Left colon (tissue), 2 donors: ENCODE measurements at regions not wholly inside any gene's neighbourhood (a gene's known extent, or its start where the extent isn't known, plus 50 kb on each side); places are given as distances from the start of the nearest gene placed in this dataset.

Experiments
- ATAC-seq: fragments of 200-7000 bp; cut with Tn5 transposase; one replicate; pipeline ENCODE4 v1.9.1; 2020; ENCODE audit warnings: mild to moderate bottlenecking, moderate library complexity
- DNase-seq, 2 donors: peaks; one replicate each; pipeline ENCODE4 v3.0.0-alpha.2; 2020
- intact Hi-C, 2 donors: fragments of 100-400 bp; cut with DNase I in 1 of 2; cut with micrococcal nuclease in 1 of 2; formaldehyde crosslinking; loops; one replicate each; pipeline versions ENCODE4 v1.11.2 to v1.14.0; 2022; cut with DNase I, micrococcal nuclease
- donor health status: DM: no; HTN: no; CAD: no.
- donor health status: DM: yes; HTN: yes; CAD: no.

- intact Hi-C loops: no loop called here
- no peak for ATAC-seq
- DNase-seq: no peak
These were observed 1454.8 kb upstream of the SPRY2 start for GRCh38 chr13:81795710-81796109.

GRCh38 chr13:81791641-81792040 lies 1450.7 kb upstream of the SPRY2 start:
- DNase-seq: no peak

GRCh38 chr13:81781471-81781870 lies 1440.5 kb upstream of the SPRY2 start:
- intact Hi-C loops: no loop called here
- no peak for ATAC-seq
- DNase-seq: no peak

More at GRCh38 chr13:81791641-81792040, 1450.7 kb upstream of the SPRY2 start:
- no peak for ATAC-seq
- intact Hi-C loops: no loop called here

- DNase-seq: no peak
- ATAC-seq: no peak
- intact Hi-C loops: no loop called here
These were observed 1439.0 kb upstream of the SPRY2 start for GRCh38 chr13:81779876-81780275.

- intact Hi-C loops: no loop called here
- ATAC-seq (no peak), DNase-seq (no peak)
These were observed 1437.4 kb upstream of the SPRY2 start for GRCh38 chr13:81778350-81778749.

GRCh38 chr13:81773263-81773662 lies 1432.3 kb upstream of the SPRY2 start:
- DNase-seq (no peak), ATAC-seq (no peak)
- intact Hi-C loops: no loop called here

- intact Hi-C loops: no loop called here
- no peak for DNase-seq
- no peak for ATAC-seq
These were observed 1431.0 kb upstream of the SPRY2 start for GRCh38 chr13:81771951-81772350.

GRCh38 chr13:81770868-81771505 lies 1430.1 kb upstream of the SPRY2 start:
- intact Hi-C loops: no loop called here
- no peak for ATAC-seq
- no peak for DNase-seq

GRCh38 chr13:81762449-81762848 lies 1421.5 kb upstream of the SPRY2 start:
- ATAC-seq (no peak), DNase-seq (no peak)
- intact Hi-C loops: no loop called here

- ATAC-seq (no peak), DNase-seq (no peak)
- intact Hi-C loops: no loop called here
These were observed 1419.4 kb upstream of the SPRY2 start for GRCh38 chr13:81760316-81760715.

GRCh38 chr13:81757348-81757970 lies 1416.5 kb upstream of the SPRY2 start:
- ATAC-seq (no peak), DNase-seq (no peak)
- intact Hi-C loops: no loop called here

- ATAC-seq (no peak), DNase-seq (no peak)
- intact Hi-C loops: no loop called here
These were observed 1404.5 kb upstream of the SPRY2 start for GRCh38 chr13:81745391-81745790.

- ATAC-seq (no peak), DNase-seq (no peak)
- intact Hi-C loops: no loop called here
These were observed 1397.4 kb upstream of the SPRY2 start for GRCh38 chr13:81738364-81738763.

GRCh38 chr13:81726037-81726726 lies 1385.3 kb upstream of the SPRY2 start:
- no peak for DNase-seq
- no peak for ATAC-seq
- intact Hi-C loops: no loop called here

- intact Hi-C loops: no loop called here
- no peak for DNase-seq
- no peak for ATAC-seq
These were observed 1381.5 kb upstream of the SPRY2 start for GRCh38 chr13:81722456-81722855.

- intact Hi-C loops: no loop called here
- DNase-seq (no peak), ATAC-seq (no peak)
These were observed 1380.5 kb upstream of the SPRY2 start for GRCh38 chr13:81721400-81721799.

- intact Hi-C loops: no loop called here
- DNase-seq (no peak), ATAC-seq (no peak)
These were observed 1373.6 kb upstream of the SPRY2 start for GRCh38 chr13:81714513-81714912.

GRCh38 chr13:81713201-81713600 lies 1372.3 kb upstream of the SPRY2 start:
- ATAC-seq: no peak
- intact Hi-C loops: no loop called here
- no peak for DNase-seq

- DNase-seq: no peak
- ATAC-seq: no peak
- intact Hi-C loops: no loop called here
These were observed 1356.9 kb upstream of the SPRY2 start for GRCh38 chr13:81697826-81698225.

GRCh38 chr13:81686877-81687276 lies 1346.0 kb upstream of the SPRY2 start:
- no peak for ATAC-seq
- intact Hi-C loops: no loop called here

More at GRCh38 chr13:81686877-81687276, 1346.0 kb upstream of the SPRY2 start:
- DNase-seq: no peak
